SK-N-MC (cell line): ENCODE measurements at regions not wholly inside any gene's neighbourhood (a gene's known extent, or its start where the extent isn't known, plus 50 kb on each side); places are given as distances from the start of the nearest gene placed in this dataset.

Experiments used
- EZH2 ChIP-seq: fragments of 200-600 bp; sonication (generic); IDR thresholded peaks from one replicate; pipeline ENCODE4 v1.6.1; 2017; ENCODE audit warnings: antibody characterized with exemption
- POLR2AphosphoS5 ChIP-seq: IDR thresholded peaks from 2 replicates; pipeline ENCODE4 v1.6.1; 2012; ENCODE audit warnings: mild to moderate bottlenecking, low read depth, low read length, borderline replicate concordance

- TF ChIP-seq EZH2 = no peak
- no peak for TF ChIP-seq POLR2AphosphoS5
These were observed 132.8 kb downstream of the PFDN4 start for GRCh38 chr20:54340667-54341081.
